ENCODE measurements at regions not wholly inside any gene's neighbourhood (a gene's known extent, or its start where the extent isn't known, plus 50 kb on each side); places are given as distances from the start of the nearest gene placed in this dataset.

DNA sequence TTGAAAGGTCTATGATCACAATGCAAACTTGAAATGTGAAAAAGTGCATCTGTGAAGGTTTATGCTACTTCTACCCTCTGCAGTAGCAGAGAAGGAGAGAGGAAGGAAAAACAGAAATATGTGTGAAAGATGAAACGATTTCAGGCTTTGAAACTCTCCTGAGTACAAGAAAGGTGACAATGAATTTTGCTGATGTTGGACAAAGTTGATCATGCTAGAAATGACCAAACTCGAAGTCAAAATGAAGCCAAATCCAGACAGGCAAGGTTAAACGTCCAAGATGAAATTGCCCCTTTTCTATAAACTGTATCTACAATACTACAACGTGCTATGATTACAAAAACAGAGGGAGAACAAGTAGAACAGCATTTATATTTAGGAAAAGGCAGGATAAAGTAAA is 67.0 kb upstream of the C7orf33 start:
- H3K36me3 ChIP-seq: no peaks in the 10 kb centered on the region
- no peak for DNase-seq
- peaks cover 0 to 34% (median 0%) of the 10 kb centered on the region in 4 donors for H3K27me3 ChIP-seq
- no peaks in the 10 kb centered on the region for H3K9me3 ChIP-seq
- H3K4me1 ChIP-seq: no peaks in the 10 kb centered on the region
- H3K27ac ChIP-seq: no peak overlapping the region
- whole genome bisulfite sequencing, 2 donors: 35 to 44% methylated on average over 4 of the region's 4 CpGs
- intact Hi-C loops (cut with DNase I): no loop called here
- no peak for TF ChIP-seq POLR2A (IDR thresholded peaks at IDR 0.05)
- TF ChIP-seq, protein P1, sequence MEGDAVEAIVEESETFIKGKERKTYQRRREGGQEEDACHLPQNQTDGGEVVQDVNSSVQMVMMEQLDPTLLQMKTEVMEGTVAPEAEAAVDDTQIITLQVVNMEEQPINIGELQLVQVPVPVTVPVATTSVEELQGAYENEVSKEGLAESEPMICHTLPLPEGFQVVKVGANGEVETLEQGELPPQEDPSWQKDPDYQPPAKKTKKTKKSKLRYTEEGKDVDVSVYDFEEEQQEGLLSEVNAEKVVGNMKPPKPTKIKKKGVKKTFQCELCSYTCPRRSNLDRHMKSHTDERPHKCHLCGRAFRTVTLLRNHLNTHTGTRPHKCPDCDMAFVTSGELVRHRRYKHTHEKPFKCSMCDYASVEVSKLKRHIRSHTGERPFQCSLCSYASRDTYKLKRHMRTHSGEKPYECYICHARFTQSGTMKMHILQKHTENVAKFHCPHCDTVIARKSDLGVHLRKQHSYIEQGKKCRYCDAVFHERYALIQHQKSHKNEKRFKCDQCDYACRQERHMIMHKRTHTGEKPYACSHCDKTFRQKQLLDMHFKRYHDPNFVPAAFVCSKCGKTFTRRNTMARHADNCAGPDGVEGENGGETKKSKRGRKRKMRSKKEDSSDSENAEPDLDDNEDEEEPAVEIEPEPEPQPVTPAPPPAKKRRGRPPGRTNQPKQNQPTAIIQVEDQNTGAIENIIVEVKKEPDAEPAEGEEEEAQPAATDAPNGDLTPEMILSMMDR (IDR thresholded peaks at IDR 0.05): no peak
- H3K4me3 ChIP-seq: no peak overlapping the region

DNA sequence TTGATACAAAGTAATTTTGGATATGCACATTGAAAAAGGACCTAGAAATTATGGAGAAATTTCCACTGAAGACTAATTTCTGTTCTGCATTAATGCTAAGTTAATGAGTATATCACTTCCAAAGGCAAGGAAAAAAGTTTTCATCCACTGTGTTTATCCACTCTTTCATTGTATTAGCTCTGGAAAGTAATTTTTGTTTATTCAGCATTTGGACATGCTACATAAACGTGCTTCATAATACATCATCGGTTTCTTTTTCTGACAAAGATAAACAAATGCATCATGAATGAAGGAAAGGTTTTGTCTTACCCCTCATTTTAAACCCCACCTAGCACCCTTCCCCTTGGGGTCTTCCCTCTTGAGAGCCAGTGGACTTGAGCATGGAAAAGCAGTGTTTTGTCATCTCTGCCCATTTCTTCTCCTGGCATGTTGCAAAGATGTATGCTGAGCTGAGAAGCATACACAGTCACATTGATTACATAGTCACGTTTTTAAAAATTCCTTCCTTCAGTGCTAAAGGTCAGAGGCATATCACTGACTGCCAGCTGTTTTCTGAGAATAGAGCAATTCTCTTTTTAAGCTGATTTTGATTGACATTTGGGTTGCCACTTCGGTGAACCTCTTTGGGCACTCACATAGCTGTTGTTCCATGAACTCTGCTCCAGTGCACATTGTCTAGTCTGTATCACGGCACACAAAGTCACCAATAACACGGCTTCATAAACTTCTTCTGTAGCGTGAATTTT is 65.9 kb upstream of the C7orf33 start:
- WGBS, 2 donors: 46 to 58% methylated on average over 7 of the region's 7 CpGs
- intact Hi-C loops (cut with DNase I): no loop called here
- Histone ChIP-seq H3K36me3 (no peaks in the 10 kb centered on the region), H3K9me3 (no peaks in the 10 kb centered on the region), H3K27ac (no peak overlapping the region), H3K4me3 (no peak overlapping the region), H3K4me1 (no peaks in the 10 kb centered on the region), H3K27me3 (peaks cover 0 to 34% (median 0%) of the 10 kb centered on the region in 4 donors)
- DNase-seq: no peak
- TF ChIP-seq, protein P1 (IDR thresholded peaks at IDR 0.05): no peak
- TF ChIP-seq POLR2A (IDR thresholded peaks at IDR 0.05): no peak

DNA sequence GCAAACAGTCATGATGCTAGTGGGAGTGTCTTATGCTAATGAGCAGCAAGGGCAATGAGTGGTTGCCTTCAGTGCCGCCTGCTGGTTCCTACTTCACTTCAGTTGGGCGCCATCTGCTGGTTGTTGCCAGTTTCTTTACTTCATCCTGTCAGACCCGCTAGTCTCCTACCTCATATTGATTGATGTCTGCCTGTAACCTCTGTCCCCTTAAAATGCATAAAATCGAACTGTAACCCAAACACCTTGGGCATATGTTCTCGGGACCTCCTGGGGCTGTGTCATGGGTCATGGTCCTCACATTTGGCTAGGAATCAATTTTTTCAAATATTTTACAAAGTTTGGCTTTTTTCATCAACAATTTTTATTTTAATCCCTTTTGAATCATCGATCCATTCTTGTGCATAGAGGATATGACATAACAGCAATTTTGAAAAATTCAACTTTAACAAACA is 62.8 kb upstream of the C7orf33 start:
- no peaks in the 10 kb centered on the region for H3K4me1 ChIP-seq
- no peak for TF ChIP-seq POLR2A (IDR thresholded peaks at IDR 0.05)
- TF ChIP-seq, protein P1 (IDR thresholded peaks at IDR 0.05): peak; percentile 32 to 76 (median 47)
- no peaks in the 10 kb centered on the region for H3K36me3 ChIP-seq
- WGBS, 2 donors: 34 to 38% methylated on average over 6 of the region's 6 CpGs
- H3K9me3 ChIP-seq: no peaks in the 10 kb centered on the region
- DNase-seq: peak; percentile 39
- intact Hi-C loops (cut with DNase I): no loop called here
- no peak overlapping the region for H3K4me3 ChIP-seq
- peaks cover 0 to 4% (median 0%) of the 10 kb centered on the region in 4 donors for H3K27me3 ChIP-seq
- H3K27ac ChIP-seq: no peak overlapping the region

DNA sequence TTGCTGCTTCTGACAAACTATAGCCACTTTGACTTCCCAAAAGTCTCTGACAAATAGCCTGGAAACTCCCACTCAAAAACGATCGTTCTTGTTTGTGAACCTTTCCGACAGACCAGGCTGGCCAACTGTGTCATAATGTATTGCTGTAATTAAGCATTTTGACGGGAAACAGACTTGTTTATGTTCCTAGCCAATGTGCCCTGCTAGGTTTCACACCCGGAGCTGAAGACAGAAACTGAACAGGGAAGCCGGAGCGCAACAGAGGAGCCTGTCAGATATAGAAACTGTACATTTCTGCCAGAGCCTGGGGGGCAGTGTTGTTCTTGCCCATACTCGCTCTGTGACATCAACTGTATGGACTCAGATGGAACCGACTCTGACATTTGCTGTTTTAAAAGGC is 55.3 kb upstream of the C7orf33 start:
- intact Hi-C loops (cut with DNase I): no loop called here
- TF ChIP-seq, protein P1 (IDR thresholded peaks at IDR 0.05): no peak
- no peak for TF ChIP-seq POLR2A (IDR thresholded peaks at IDR 0.05)
- no peak for DNase-seq
- no peaks in the 10 kb centered on the region for H3K27me3 ChIP-seq
- peak overlapping the region in 1 of 4 donors; percentile 58 for H3K27ac ChIP-seq
- peaks cover 0 to 9% (median 3%) of the 10 kb centered on the region in 3 donors for H3K4me1 ChIP-seq
- H3K36me3 ChIP-seq: no peaks in the 10 kb centered on the region
- no peaks in the 10 kb centered on the region for H3K9me3 ChIP-seq
- peak overlapping the region in 3 of 4 donors; percentile 18 to 49 (median 21) for H3K4me3 ChIP-seq
- WGBS, 2 donors: 1 to 11% methylated on average over 7 to 9 of the region's 9 CpGs

DNA sequence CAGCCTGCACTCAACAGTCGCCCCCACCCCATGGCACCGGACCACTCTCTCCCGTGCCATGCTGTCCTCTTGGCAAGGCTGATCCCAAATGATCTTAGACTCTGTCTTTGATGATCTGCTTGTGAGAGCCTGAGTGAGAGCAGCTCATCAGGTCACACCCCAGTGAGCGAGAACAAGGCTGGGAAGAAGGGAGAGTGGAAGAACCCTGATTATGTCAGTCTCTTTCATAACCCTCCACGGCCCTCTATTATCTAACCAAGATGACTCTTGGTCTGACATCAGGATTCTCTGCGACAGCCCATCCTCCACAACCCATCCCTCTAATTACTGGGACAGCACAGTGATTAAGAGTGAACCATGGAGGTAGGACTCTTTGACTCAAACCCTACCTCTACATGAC is 53.1 kb upstream of the C7orf33 start:
- Histone ChIP-seq H3K4me3 (no peak overlapping the region), H3K27me3 (no peaks in the 10 kb centered on the region), H3K36me3 (no peaks in the 10 kb centered on the region), H3K9me3 (no peaks in the 10 kb centered on the region), H3K27ac (no peak overlapping the region), H3K4me1 (peaks cover 0 to 9% (median 6%) of the 10 kb centered on the region in 3 donors)
- intact Hi-C loops (cut with DNase I): no loop called here
- TF ChIP-seq POLR2A (IDR thresholded peaks at IDR 0.05): no peak
- TF ChIP-seq, protein P1 (IDR thresholded peaks at IDR 0.05): no peak
- 85 to 96% methylated on average over 3 to 6 of the region's 6 CpGs for WGBS, 2 donors
- DNase-seq: no peak
